Mucosa of gallbladder (tissue), 1 donor: ENCODE measurements at regions not wholly inside any gene's neighbourhood (a gene's known extent, or its start where the extent isn't known, plus 50 kb on each side); places are given as distances from the start of the nearest gene placed in this dataset.
A peak's percentile ranks its signal among the peaks of the same experiment; 100 is the strongest.

ENCODE experiments used
- DNase-seq: peaks from one replicate; pipeline ENCODE4 v3.0.0-alpha.2; 2020; ENCODE audit warnings: low spot score
- donor health status: DM: no; HTN: no; CAD: no.

GRCh38 chr2:30048636-30049175 is 98.1 kb upstream of the YPEL5 start:
- DNase-seq = no peak

DNA sequence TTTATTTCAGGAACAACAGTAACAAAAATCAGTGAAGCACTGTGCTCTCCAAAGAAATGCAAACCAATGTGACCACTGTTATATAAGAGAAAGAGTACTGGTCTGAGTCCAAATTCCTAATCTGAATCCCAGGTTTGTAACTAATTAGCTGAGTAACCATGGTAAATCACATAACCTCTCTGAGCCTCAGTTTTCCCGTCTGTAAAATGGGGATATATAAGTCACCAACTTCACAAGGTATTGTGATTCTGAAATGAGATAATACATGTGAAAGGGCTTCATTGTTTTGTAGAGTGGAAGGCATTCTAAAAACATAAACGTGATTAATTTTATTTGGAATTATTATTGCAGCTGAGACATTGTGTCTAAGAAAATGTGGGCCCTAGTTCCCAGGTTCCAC is 91.3 kb upstream of the YPEL5 start:
- DNase-seq = no peak

GRCh38 chr2:30060562-30060961 is 86.2 kb upstream of the YPEL5 start:
- no peak for DNase-seq

- DNase-seq = no peak
These were observed 78.7 kb upstream of the YPEL5 start for GRCh38 chr2:30068067-30068466.

DNA sequence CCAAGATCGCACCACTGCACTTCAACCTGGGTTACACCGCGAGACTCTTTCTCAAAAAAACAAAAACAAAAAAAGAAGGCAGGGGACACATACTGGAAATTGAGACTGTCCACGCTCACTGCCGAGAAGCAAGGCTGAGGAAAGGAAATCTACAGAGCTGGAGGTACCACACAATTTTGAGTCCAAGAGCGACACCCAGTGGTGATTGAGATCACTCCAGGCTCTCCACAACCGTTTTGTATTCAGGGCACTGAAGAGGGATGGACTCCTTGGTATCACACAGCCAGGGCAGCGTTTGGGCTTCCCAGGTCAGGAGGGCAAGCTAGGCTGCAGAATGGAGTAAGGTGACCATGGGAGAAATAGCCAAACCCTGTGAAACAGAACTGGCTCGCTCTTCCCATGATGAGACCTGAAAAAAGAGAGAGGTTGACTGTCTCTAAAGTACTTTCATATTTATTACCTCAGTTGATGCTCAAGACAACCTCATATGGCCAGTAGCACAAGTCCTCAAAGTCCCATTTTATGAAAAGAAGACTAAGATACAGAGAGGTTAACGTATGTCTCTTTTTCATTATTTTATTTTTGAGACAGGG is 74.5 kb upstream of the YPEL5 start:
- peak; percentile 71 for DNase-seq

DNA sequence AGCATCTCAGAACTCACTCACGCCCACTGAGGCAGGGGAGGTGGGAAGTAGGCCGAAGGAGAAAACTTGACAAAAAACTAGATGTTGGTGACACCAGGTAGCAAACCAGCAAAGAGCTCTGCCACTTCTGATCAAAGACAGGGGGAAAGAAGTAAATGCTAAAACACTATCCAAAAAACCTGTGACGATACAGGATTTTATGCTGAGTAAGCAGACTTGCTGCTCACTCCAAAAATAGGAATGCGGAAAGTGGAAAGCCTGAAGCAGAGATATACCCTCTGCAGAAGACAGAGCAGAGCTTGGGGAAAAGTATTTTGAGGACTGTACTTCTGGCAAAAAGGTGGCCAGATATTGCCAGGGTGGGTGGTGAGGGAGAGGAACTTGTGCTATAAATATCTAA is 73.3 kb upstream of the YPEL5 start:
- no peak for DNase-seq

- no peak for DNase-seq
These were observed 72.8 kb upstream of the YPEL5 start for GRCh38 chr2:30074023-30074422.

- DNase-seq = no peak
These were observed 68.3 kb upstream of the YPEL5 start for GRCh38 chr2:30078521-30078920.

GRCh38 chr2:30084915-30085314 is 61.9 kb upstream of the YPEL5 start:
- no peak for DNase-seq

- no peak for DNase-seq
These were observed 57.6 kb upstream of the YPEL5 start for GRCh38 chr2:30089171-30089570.

GRCh38 chr2:30095402-30095801 is 51.4 kb upstream of the YPEL5 start:
- DNase-seq = no peak

DNA sequence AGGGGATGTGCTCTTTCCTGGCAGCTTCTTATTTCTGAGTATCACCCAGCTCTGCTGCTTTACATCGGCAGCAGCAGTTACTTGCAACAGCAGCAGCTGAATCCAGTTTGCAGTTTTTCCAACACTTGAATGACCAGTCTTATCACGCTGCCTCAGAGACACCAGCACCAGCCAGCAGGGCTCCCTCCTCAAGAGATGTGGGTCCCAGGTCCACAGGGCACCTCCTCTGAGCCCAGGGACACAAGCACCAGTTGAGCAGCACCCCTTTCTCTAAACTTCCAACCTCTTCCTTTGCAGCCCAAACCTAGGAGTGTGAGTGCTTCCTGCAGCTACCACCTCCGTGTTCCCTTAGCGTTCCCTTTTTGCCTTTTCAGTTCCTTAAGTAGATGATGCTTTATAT is 50.4 kb upstream of the YPEL5 start:
- no peak for DNase-seq
